Upper lobe of left lung (tissue), 4 donors: ENCODE measurements at regions not wholly inside any gene's neighbourhood (a gene's known extent, or its start where the extent isn't known, plus 50 kb on each side); places are given as distances from the start of the nearest gene placed in this dataset.
"Not testable (repeated sequence)": the region's sequence is repeated elsewhere in the genome, so short reads cannot be mapped to it uniquely, and the experiment has no call there.

Experiments
- POLR2A ChIP-seq, 4 donors: fragments of 450-650 bp; IDR thresholded peaks; one replicate each; pipeline ENCODE4 v1.5.1; 2016 to 2017; ENCODE audit warnings: antibody characterized with exemption in 4 of 4, mild to moderate bottlenecking in 2 of 4
- TF ChIP-seq, protein P1 (sequence below), 6 experiments: fragments of 450-650 bp in 4 of 6; fragments of 200-600 bp in 2 of 6; sonication (generic) in 2 of 6; IDR thresholded peaks; one replicate each; pipeline ENCODE4 v1.5.1; 2016 to 2019; ENCODE audit warnings: antibody characterized with exemption in 6 of 6

DNA sequence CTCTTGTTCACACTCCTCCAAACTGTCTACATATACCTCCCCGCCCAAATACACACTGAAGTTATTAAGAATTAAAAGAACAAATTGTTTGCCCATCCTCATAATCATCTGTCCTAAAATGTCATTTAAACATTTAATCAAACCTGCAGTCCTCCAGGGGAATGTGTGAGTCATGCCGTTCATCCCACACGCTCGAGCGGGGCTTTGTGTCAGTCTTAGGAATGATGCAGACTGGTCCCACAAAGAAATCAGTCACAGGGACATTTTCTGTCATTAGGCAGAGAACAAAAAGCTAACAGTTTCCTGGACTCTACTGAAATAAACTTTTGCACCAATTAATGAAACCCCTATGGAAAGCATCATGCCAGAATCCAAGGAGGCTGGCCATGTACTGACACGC lies 194.6 kb downstream of the ZNF92 start:
- TF ChIP-seq, protein P1, sequence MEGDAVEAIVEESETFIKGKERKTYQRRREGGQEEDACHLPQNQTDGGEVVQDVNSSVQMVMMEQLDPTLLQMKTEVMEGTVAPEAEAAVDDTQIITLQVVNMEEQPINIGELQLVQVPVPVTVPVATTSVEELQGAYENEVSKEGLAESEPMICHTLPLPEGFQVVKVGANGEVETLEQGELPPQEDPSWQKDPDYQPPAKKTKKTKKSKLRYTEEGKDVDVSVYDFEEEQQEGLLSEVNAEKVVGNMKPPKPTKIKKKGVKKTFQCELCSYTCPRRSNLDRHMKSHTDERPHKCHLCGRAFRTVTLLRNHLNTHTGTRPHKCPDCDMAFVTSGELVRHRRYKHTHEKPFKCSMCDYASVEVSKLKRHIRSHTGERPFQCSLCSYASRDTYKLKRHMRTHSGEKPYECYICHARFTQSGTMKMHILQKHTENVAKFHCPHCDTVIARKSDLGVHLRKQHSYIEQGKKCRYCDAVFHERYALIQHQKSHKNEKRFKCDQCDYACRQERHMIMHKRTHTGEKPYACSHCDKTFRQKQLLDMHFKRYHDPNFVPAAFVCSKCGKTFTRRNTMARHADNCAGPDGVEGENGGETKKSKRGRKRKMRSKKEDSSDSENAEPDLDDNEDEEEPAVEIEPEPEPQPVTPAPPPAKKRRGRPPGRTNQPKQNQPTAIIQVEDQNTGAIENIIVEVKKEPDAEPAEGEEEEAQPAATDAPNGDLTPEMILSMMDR (IDR thresholded peaks at IDR 0.05) = not testable (repeated sequence)
- not testable (repeated sequence) for TF ChIP-seq POLR2A (IDR thresholded peaks at IDR 0.05)
